NB4 (cell line): ENCODE measurements at regions not wholly inside any gene's neighbourhood (a gene's known extent, or its start where the extent isn't known, plus 50 kb on each side); places are given as distances from the start of the nearest gene placed in this dataset.

Source experiments
- DNase-seq: peaks from one replicate; pipeline ENCODE4 v3.0.0; 2010; ENCODE audit warnings: low read depth
- H3K4me3 ChIP-seq: one replicate; pipeline ENCODE4 v1.5.1; 2011; ENCODE audit warnings: mild to moderate bottlenecking, low read depth, low read length, moderate library complexity
- CTCF ChIP-seq: IDR thresholded peaks from one replicate; pipeline ENCODE4 v1.5.1; 2012; ENCODE audit warnings: low read depth, low read length
- MAX ChIP-seq: IDR thresholded peaks from 2 replicates; pipeline ENCODE4 v1.6.1; 2011; ENCODE audit warnings: low read depth, low read length
- MYC ChIP-seq: IDR thresholded peaks from 2 replicates; pipeline ENCODE4 v1.6.1; 2011; ENCODE audit warnings: low read depth, low read length
- POLR2A ChIP-seq: IDR thresholded peaks from 2 replicates; pipeline ENCODE4 v1.6.1; 2011; ENCODE audit warnings: mild to moderate bottlenecking; ENCODE audit not compliant: insufficient read length; ENCODE audit errors: extremely low read depth

DNA sequence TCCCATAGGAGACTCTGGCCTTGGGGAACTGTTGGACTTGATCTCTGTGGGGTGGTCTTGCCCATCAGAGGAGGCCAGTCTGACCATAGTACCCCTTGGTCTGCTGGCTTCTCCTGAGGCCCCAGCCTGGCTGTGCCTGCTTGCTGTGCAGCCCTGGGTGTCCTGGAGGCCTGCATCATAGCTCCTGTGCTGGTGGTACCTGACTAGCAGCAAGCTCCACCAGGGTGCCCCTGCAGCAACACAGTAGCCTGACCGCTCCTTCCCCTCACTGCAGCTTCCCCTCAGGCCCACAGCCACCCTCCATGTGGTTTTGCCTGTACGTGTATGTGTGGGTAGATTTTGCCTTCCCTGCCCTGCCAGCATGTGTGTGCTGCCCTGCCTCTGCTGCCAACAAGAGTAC, 85.6 kb upstream of the TTC14 start:
- DNase-seq, result no peak
- no peak overlapping the region for H3K4me3 ChIP-seq
- TF ChIP-seq MYC, result no peak
- no peak for TF ChIP-seq MAX
- no peak for TF ChIP-seq CTCF
- no peak for TF ChIP-seq POLR2A

GRCh38 chr3:180523040-180523439, 78.9 kb upstream of the TTC14 start:
- TF ChIP-seq MYC, result no peak
- TF ChIP-seq CTCF, result no peak
- TF ChIP-seq POLR2A, result no peak
- no peak for TF ChIP-seq MAX
- no peak for DNase-seq
- no peak overlapping the region for H3K4me3 ChIP-seq

- DNase-seq, result no peak
- no peak overlapping the region for H3K4me3 ChIP-seq
- TF ChIP-seq POLR2A (no peak), MYC (no peak), CTCF (no peak), MAX (no peak)
These were observed 73.1 kb upstream of the TTC14 start for GRCh38 chr3:180528843-180529242.

GRCh38 chr3:180529778-180530177, 72.2 kb upstream of the TTC14 start:
- TF ChIP-seq CTCF (no peak), POLR2A (no peak), MAX (no peak), MYC (no peak)
- no peak overlapping the region for H3K4me3 ChIP-seq
- no peak for DNase-seq

DNA sequence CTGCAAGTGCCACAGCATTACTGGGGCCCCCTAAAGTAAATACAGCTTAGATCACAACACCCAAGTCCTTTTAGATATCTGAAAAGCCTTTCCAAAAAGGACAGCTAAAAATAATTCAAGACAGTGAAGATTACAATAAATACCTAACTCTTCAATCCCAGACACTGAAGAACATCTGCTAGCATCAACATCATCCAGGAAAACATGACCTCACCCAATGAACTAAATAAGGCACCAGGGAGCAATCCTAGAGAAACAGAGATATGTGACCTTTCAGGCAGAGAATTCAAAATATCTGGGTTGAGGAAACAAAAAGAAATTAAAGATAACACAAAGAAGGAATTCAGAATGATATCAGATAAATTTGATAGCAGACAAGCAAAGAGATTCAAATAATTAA, 71.7 kb upstream of the TTC14 start:
- no peak for TF ChIP-seq MYC
- no peak for TF ChIP-seq CTCF
- TF ChIP-seq MAX, result no peak
- no peak for TF ChIP-seq POLR2A
- no peak for DNase-seq
- no peak overlapping the region for H3K4me3 ChIP-seq
